HG02885 (cell line): ENCODE measurements at regions not wholly inside any gene's neighbourhood (a gene's known extent, or its start where the extent isn't known, plus 50 kb on each side); places are given as distances from the start of the nearest gene placed in this dataset.
"Not testable (repeated sequence)": the region's sequence is repeated elsewhere in the genome, so short reads cannot be mapped to it uniquely, and the experiment has no call there.

Experiments
- ATAC-seq: cut with Tn5 transposase; IDR thresholded peaks from one replicate; pipeline ENCODE4 v1.9.1; 2021; ENCODE audit warnings: mild to moderate bottlenecking; ENCODE audit not compliant: unreplicated experiment, poor library complexity

GRCh38 chrX:113212052-113212451 lies 371.4 kb upstream of the AMOT start:
- no peak for ATAC-seq

DNA sequence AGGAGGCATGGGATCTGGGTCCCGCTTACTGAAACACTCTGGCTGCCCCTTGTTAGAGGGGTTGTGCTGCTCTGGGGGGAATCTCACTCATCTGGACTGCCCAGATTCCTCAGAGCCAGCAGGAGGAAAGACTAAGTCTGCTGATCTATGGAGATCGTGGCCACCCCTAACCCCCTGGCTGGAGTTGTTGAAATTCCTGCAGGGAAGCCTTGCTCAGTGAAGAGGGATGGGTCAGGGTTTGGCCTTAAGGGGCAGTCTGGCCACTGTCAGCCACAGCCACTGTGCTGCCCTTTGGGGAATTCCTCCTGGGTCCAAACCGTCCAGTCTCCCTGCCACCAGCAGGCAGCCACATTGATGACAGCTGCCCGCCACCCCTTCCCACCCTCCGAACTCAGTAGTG lies 362.0 kb upstream of the AMOT start:
- no peak for ATAC-seq

- no peak for ATAC-seq
Observed at GRCh38 chrX:113195949-113196348, 355.3 kb upstream of the AMOT start.

DNA sequence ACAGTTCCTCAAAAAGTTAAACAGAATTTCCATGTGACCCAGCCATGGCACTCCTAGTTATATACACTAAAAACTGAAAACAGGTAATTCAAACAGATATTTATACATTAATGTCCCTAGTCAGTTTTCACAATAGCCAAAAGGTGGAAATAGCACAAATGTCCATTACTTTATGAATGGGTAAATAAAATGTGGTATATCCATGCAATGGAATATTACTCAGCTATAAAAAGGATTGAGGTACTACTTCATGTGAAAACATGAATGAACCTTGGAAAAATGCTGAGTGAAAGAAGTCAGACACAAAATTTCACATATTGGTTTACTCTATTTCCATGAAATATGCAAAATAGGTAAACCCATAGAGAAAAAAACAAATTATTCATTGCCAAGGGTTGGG lies 351.8 kb upstream of the AMOT start:
- no peak for ATAC-seq

DNA sequence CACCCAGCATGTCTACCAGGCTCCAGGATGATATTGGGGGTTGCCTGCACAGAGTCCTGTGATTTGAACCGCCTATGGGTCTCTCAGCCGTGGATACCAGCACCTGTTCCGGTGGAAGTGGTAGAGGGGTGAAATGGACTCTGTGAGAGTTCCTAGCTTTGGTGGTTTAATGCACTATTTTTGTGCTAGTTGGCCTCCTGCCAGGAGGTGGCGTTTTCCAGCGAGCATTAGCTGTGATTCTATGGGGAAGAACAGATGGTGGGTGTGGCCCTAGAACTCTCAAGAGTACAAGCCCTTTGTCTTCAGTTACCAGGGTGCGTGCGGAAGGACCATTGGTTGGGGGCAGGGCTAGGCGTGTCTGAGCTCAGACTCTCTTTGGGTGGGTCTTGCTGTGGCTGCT lies 316.9 kb upstream of the AMOT start:
- ATAC-seq: no peak

DNA sequence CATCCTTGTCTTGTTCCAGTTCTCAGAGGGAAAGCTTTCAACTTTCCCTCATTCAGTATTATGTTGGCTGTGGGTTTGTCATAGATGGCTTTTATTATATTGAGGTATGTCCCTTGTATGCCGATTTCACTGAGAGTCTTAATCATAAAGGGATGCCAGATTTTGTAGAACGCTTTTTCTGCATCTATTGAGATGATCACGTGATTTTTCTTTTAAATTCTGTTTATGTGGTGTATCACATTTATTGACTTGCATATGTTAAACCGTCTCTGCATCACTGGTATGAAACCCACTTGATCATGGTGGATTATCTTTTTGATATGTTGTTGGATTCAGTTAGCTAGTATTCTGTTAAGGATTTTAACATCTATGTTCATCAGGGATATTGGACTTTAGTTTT lies 313.7 kb upstream of the AMOT start:
- not testable (repeated sequence) for ATAC-seq

GRCh38 chrX:113136836-113137235 lies 296.2 kb upstream of the AMOT start:
- no peak for ATAC-seq

DNA sequence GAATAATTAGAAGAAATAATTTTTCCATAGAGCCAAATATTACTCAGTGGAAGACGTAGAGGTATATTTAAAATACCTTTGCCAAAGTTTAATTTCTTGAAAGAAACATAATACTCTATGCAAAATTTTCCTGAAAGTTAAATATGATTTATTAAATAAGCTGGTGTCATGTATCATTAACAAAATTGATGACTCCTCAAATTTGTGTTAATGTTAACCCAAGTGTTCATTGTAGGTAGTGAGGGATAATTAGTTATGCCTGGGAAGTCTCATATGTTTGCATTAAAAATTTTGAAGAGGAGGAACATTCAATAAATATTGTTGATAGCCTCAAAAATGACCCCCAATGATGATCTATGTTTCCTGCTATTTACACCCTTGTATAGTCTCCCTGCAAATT lies 292.7 kb upstream of the AMOT start:
- ATAC-seq: no peak

DNA sequence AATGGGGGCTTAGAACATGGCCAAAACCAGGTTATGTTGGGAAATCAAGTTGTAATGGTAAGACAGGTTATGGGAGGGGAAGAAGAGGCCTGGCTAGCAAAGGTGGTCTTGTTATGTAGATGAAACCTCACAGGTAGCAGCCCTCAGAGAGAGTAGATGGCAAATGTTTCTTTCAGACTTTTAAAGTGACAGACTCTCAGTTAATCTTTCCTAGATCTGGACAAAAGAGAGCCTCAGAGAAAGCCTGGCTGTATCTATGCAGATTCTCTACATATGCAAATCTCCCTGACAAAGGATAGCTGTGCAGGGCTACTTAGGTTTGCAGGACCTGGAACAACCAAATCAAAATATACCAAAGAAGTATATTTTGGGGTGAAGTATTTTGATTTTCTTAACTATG lies 284.1 kb upstream of the AMOT start:
- ATAC-seq: no peak

GRCh38 chrX:113075521-113075920 lies 234.9 kb upstream of the AMOT start:
- no peak for ATAC-seq

GRCh38 chrX:113059714-113060113 lies 219.1 kb upstream of the AMOT start:
- no peak for ATAC-seq

- peak; percentile 45 for ATAC-seq
Observed at GRCh38 chrX:113058634-113059033, 218.0 kb upstream of the AMOT start.

DNA sequence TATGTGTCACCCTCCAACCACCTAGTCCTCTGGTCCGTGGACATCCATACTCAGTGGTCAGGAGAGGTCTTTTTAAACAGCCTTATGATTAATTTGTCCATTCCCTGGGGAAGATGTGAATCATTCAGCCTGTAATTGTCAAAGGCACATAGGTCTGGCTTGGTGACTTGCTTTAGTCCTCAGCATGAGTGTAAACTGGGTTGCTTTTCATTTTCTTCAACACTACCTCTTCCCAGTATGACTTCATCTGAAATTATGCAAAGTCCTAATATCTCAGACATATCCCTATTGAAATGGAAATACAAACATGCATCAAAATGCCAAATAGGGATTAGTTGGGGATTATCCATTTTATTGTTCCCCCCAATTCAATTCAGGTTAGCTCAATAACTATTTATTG lies 208.3 kb upstream of the AMOT start:
- no peak for ATAC-seq

GRCh38 chrX:113048480-113048879 lies 207.8 kb upstream of the AMOT start:
- ATAC-seq: no peak

DNA sequence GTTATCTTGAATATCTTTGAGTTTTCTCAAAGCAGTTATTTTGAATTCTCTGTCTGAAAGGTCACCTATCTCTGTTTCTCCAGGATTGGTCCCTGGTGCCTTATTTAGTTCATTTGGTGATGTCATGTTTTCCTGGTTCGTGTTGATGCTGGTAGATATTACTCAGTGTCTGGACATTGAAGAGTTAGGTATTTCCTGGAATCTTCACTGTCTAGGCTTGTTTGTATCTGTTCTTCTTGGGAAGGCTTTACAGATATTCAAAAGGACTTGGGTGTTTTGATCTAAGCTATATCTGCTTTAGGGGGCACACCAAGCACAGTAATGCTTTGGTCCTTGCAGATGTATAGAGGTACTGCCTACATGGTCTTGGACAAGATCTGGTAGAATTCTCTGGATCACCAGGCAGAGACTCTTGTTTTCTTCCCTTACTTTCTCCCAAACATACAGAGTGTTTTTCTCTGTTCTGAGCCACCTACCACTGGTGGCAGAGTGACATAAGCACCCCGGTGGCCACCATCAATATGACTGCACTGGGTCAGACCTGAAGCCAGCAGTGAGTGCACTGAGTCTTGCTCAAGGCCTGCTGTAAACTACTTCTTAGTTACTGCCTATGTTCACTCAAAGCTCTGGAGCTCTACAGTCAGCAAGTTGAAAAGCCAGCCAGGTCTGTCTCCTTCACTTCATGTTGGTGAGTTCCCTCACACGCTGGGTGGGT lies 193.5 kb upstream of the AMOT start:
- no peak for ATAC-seq

- ATAC-seq: no peak
Observed at GRCh38 chrX:113019958-113020357, 179.3 kb upstream of the AMOT start.

DNA sequence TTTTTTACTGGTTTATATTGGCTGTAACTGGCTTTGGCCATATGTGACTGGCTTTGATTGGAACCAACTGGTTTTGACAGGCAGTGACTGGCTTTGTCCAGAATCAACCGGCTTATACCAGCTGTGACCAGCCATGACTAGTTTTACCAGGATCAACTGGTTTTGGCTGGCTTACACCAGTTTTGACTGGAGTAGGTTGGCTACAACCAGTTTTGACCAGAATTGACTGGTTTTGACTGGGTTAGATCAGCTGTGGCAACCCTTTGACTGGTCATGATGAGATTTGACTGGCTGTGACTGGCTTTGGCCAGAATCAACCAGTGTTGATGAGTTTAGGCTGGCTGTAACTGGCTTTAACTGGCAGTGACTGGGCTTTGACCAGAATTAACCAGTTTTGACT lies 169.2 kb upstream of the AMOT start:
- no peak for ATAC-seq

- no peak for ATAC-seq
Observed at GRCh38 chrX:113009029-113009428, 168.4 kb upstream of the AMOT start.

GRCh38 chrX:113001836-113002235 lies 161.2 kb upstream of the AMOT start:
- ATAC-seq: no peak

GRCh38 chrX:112997991-112998390 lies 157.4 kb upstream of the AMOT start:
- ATAC-seq: no peak

- no peak for ATAC-seq
Observed at GRCh38 chrX:112991801-112992200, 151.2 kb upstream of the AMOT start.

GRCh38 chrX:112979879-112980278 lies 139.2 kb upstream of the AMOT start:
- ATAC-seq: no peak
